ENCODE measurements at regions not wholly inside any gene's neighbourhood (a gene's known extent, or its start where the extent isn't known, plus 50 kb on each side); places are given as distances from the start of the nearest gene placed in this dataset.

GRCh38 chr7:85612514-85612913 is 425.7 kb upstream of the SEMA3D start:
- no peak for DNase-seq (ENCODE audit: low read depth in 1 of 2, low spot score in 1 of 2)
- TF ChIP-seq POLR2AphosphoS5 (IDR thresholded peaks at IDR 0.05; ENCODE audit: low read depth) = no peak
- H3K4me3 ChIP-seq (replicated peaks; ENCODE audit: insufficient read depth, low read length) = no peak overlapping the region

GRCh38 chr7:85608804-85609203 is 421.9 kb upstream of the SEMA3D start:
- Histone ChIP-seq H3K27me3 (ENCODE audit: insufficient read depth, poor library complexity, severe bottlenecking) (no peaks in the 10 kb centered on the region), H3K27ac (replicated peaks) (no peak overlapping the region), H3K4me3 (replicated peaks; ENCODE audit: insufficient read depth, low read length) (no peak overlapping the region)
- TF ChIP-seq GABPA (IDR thresholded peaks at IDR 0.05; ENCODE audit: low read depth) (no peak), POLR2AphosphoS5 (IDR thresholded peaks at IDR 0.05; ENCODE audit: low read depth) (no peak), REST (IDR thresholded peaks at IDR 0.05; ENCODE audit: insufficient replicate concordance, low read depth) (no peak), CTCF (IDR thresholded peaks at IDR 0.05; ENCODE audit: insufficient read depth, low read length) (no peak)
- no peak for DNase-seq (ENCODE audit: low read depth in 1 of 2, low spot score in 1 of 2)

More at GRCh38 chr7:85612514-85612913, 425.7 kb upstream of the SEMA3D start:
- H3K27ac ChIP-seq (replicated peaks) = no peak overlapping the region
- H3K27me3 ChIP-seq (ENCODE audit: insufficient read depth, poor library complexity, severe bottlenecking) = no peaks in the 10 kb centered on the region

- Histone ChIP-seq H3K27ac (replicated peaks) (no peak overlapping the region), H3K4me3 (replicated peaks; ENCODE audit: insufficient read depth, low read length) (no peak overlapping the region), H3K27me3 (ENCODE audit: insufficient read depth, poor library complexity, severe bottlenecking) (no peaks in the 10 kb centered on the region)
- no peak for TF ChIP-seq CTCF (IDR thresholded peaks at IDR 0.05; ENCODE audit: insufficient read depth, low read length)
- no peak for TF ChIP-seq REST (IDR thresholded peaks at IDR 0.05; ENCODE audit: insufficient replicate concordance, low read depth)
- TF ChIP-seq GABPA (IDR thresholded peaks at IDR 0.05; ENCODE audit: low read depth) = no peak
- TF ChIP-seq POLR2AphosphoS5 (IDR thresholded peaks at IDR 0.05; ENCODE audit: low read depth) = no peak
- no peak for TF ChIP-seq SPI1 (IDR thresholded peaks at IDR 0.05; ENCODE audit: borderline replicate concordance, low read depth)
- no peak for DNase-seq (ENCODE audit: low read depth in 1 of 2, low spot score in 1 of 2)
These were observed 415.3 kb upstream of the SEMA3D start for GRCh38 chr7:85602196-85602595.

- Histone ChIP-seq H3K27ac (replicated peaks) (no peak overlapping the region), H3K27me3 (ENCODE audit: insufficient read depth, poor library complexity, severe bottlenecking) (no peaks in the 10 kb centered on the region), H3K4me3 (replicated peaks; ENCODE audit: insufficient read depth, low read length) (no peak overlapping the region)
- TF ChIP-seq SPI1 (IDR thresholded peaks at IDR 0.05; ENCODE audit: borderline replicate concordance, low read depth) = no peak
- no peak for TF ChIP-seq POLR2AphosphoS5 (IDR thresholded peaks at IDR 0.05; ENCODE audit: low read depth)
- no peak for TF ChIP-seq CTCF (IDR thresholded peaks at IDR 0.05; ENCODE audit: insufficient read depth, low read length)
- no peak for TF ChIP-seq GABPA (IDR thresholded peaks at IDR 0.05; ENCODE audit: low read depth)
- TF ChIP-seq REST (IDR thresholded peaks at IDR 0.05; ENCODE audit: insufficient replicate concordance, low read depth) = no peak
- no peak for DNase-seq (ENCODE audit: low read depth in 1 of 2, low spot score in 1 of 2)
These were observed 413.5 kb upstream of the SEMA3D start for GRCh38 chr7:85600395-85600794.

Measured in HL-60 (cell line).